ENCODE measurements at regions not wholly inside any gene's neighbourhood (a gene's known extent, or its start where the extent isn't known, plus 50 kb on each side); places are given as distances from the start of the nearest gene placed in this dataset.

DNA sequence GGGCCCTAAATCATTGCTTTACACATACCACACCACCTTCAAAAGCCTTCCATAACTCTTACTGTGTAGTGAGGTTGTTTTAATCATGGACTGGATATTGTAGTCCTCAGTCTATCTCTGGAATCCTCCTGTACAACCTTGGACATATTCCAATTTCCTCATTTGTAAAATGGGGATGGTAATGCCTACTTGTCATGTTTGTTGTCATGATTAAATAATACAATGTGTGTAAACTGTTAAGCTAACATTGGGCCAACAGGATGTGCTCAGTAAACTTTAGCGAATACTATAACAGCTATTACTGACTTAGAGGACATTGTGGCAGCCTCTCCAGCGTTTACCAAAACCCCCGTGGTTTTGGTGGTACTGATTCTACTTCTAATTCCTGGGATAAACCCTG lies 74.7 kb upstream of the PTPRM start:
- DNase-seq: no peak

DNA sequence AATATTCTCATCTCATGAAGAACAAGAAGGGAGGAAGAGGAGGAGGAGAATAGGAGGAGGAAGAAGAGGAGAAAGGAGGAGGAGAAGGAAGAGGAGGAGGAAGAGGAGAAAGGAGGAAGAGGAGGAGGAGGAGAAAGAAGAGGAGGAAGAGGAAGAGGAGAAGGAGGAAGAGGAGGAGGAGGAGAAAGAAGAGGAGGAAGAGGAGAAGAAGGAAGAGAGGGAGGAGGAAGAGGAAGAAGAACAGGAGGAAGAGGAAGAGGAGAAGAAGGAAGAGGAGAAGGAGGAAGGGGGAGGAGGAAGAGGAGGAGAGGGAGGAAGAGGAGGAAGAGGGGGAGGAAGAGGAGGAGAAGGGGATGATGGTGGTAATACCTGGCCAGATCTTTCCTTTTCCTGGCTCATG lies 70.0 kb upstream of the PTPRM start:
- DNase-seq: no peak

DNA sequence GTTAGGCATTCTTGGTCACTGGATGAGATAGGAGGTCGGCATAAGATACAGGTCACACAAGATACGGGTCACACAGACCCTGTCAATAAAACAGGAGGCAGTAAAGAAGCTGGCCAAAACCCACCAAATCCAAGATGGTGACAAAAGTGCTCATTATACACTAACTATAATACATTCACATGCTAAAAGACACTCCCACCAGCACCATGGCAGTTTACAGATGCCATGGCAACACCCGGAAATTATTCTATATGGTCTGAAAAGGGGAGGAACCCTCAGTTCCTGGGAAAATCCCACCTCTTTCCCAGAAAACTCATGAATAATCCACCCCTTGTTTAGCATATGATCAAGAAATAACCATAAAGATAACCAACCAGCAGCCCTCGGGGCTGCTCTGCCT lies 56.0 kb upstream of the PTPRM start:
- no peak for DNase-seq

DNA sequence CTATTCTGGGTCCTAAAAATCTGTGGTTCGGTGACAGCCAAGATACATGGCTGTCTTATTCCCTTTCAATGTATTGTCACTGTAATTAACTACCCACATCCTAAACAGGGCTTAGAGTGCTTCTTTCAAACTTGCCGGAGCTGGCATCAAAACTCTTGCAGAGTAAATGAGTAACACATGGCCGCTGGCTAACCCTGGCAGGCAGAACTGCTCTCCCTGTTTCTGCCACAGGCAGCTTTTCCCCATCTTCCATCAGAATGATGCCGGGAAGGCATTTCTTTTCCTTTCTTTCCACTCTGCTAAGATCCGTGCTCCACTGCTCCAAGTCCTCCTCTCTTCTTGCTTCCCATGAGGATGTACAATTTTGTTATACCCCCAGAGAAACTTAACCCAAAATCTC lies 54.8 kb upstream of the PTPRM start:
- DNase-seq: no peak

DNA sequence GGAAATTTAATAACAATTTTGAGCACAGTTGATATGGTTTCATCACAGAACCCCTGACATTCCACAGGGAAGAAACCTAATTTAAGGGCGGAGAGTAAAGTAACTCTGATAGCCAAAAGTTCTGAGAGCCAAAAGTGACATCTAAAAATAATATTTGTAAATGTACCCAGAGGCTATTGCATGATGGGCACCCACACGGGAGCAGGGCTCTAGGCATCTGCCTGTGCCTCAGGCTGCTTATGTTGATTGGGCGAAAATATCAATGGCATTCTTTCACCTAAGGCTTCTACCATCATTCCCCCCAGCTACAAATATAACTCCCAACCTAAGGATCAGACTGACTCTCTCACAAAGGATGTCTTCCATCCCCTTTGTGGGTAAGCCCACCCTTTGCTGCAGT lies 54.1 kb upstream of the PTPRM start:
- no peak for DNase-seq

DNA sequence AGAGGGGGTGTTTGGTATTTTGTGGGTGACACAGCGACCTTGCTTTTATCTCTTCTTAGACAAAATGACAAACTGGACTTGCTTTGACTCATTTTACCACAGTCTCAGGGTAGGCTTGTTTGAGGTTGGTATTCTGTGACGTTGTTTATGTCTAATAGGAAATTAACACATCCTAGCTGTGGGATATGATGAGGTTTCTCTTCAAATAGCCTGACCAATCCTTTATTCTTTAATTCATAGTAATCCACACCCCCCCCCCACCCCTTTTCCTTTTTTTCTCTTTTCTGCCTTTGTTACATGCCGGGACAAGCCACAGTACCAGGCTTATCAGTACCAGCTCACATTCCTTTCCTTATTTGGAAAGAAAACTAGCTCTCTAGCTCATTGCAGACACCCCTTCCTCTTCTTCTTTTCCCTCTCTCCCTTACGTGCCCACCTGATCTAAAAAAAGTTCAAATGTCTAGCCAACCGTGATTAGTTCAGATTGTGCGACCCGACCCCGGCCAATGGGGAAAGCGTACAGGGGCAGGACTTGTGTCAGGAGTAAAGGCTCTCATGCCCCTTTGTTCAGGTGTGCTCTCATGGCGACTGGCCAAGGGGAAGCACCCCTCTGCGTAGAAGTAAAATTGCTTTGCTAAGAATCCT lies 52.2 kb upstream of the PTPRM start:
- DNase-seq: no peak

DNA sequence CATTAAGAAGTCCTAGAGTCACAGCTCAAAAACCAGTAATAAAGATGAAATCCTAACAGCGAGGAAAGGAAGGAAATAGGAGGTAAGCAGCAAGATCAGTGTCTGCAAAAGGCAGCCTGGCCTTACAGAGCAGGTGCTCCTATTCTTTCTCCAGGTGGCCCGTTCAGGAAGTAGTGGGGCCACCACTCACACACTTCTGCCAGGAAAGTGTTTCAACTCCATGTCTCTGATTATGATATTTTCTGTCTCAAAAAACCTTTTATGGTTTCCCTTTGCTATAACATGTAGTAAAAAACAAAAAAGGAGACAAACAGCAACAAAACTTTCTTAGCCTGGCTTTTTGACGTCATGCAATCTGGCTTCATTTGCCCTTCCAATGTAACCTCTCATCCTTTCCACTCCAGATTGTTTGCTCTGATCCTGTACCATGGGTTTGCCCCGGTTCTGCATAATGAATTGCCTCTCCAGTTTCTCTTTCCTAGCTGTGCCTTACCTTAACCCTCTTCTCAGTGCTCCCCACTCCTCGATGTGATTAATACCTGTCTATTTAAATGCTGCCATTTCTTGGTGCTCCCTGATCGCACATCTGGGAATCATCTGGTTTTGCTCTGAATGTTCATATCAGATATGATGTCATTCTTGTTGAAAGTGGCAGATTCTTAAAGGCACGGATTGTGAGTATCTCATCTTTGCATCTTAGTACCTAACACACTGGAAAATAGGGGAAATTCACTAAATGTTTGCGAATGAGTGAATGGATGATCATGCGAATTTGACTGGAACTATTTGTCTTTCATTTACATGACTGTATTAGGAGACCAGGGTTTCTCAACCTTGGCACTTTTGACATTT lies 50.6 kb upstream of the PTPRM start:
- no peak for DNase-seq

Data from NCI-H1694 (cell line).